MM.1S (cell line): ENCODE measurements at regions not wholly inside any gene's neighbourhood (a gene's known extent, or its start where the extent isn't known, plus 50 kb on each side); places are given as distances from the start of the nearest gene placed in this dataset.
"Not testable (repeated sequence)": the region's sequence is repeated elsewhere in the genome, so short reads cannot be mapped to it uniquely, and the experiment has no call there.

ENCODE experiments used
- DNase-seq: peaks from one replicate; pipeline ENCODE4 v3.0.0-alpha.2; 2015
- H2AFZ ChIP-seq: fragments of 300-600 bp; sonication (generic); 2 replicates; pipeline ENCODE4 v1.6.0; 2016; ENCODE audit warnings: antibody characterized with exemption, low read length
- H3F3A ChIP-seq: fragments of 300-600 bp; sonication (generic); 2 replicates; pipeline ENCODE4 v1.6.1; 2016; ENCODE audit warnings: mild to moderate bottlenecking, antibody characterized with exemption, low read length, moderate library complexity, mixed read lengths; ENCODE audit not compliant: insufficient read depth
- H3K27ac ChIP-seq: fragments of 300-600 bp; sonication (generic); 2 replicates; pipeline ENCODE4 v1.5.1; 2016; ENCODE audit warnings: mild to moderate bottlenecking, low read length
- H3K27me3 ChIP-seq: fragments of 300-600 bp; sonication (generic); replicated peaks from 2 replicates; pipeline ENCODE4 v1.6.0; 2016; ENCODE audit warnings: low read length; ENCODE audit not compliant: insufficient read depth
- H3K36me3 ChIP-seq: fragments of 300-600 bp; sonication (generic); replicated peaks from 2 replicates; pipeline ENCODE4 v1.6.1; 2016; ENCODE audit warnings: mild to moderate bottlenecking, low read length, mixed read lengths; ENCODE audit not compliant: insufficient read depth
- H3K4me1 ChIP-seq: fragments of 300-600 bp; sonication (generic); 2 replicates; pipeline ENCODE4 v1.6.1; 2016; ENCODE audit warnings: low read length, mixed read lengths
- H3K4me2 ChIP-seq: fragments of 300-600 bp; sonication (generic); 2 replicates; pipeline ENCODE4 v1.6.0; 2016; ENCODE audit warnings: low read depth, low read length
- H3K4me3 ChIP-seq: fragments of 300-600 bp; sonication (generic); 2 replicates; pipeline ENCODE4 v1.5.1; 2016; ENCODE audit warnings: low read length, mixed read lengths
- H3K79me2 ChIP-seq: fragments of 300-600 bp; sonication (generic); 2 replicates; pipeline ENCODE4 v1.6.1; 2016; ENCODE audit warnings: mixed run types, low read length, mixed read lengths
- H3K9ac ChIP-seq: fragments of 300-600 bp; sonication (generic); 2 replicates; pipeline ENCODE4 v1.6.1; 2016; ENCODE audit warnings: low read length, mixed read lengths
- H3K9me2 ChIP-seq: fragments of 300-600 bp; sonication (generic); replicated peaks from 2 replicates; pipeline ENCODE4 v1.6.1; 2016; ENCODE audit warnings: mild to moderate bottlenecking, low read length, mixed read lengths; ENCODE audit not compliant: insufficient read depth
- H3K9me3 ChIP-seq: fragments of 300-600 bp; sonication (generic); replicated peaks from 2 replicates; pipeline ENCODE4 v1.6.1; 2016; ENCODE audit warnings: mild to moderate bottlenecking, low read length, mixed read lengths; ENCODE audit not compliant: insufficient read depth
- H4K20me1 ChIP-seq: fragments of 300-600 bp; sonication (generic); 2 replicates; pipeline ENCODE4 v1.6.1; 2016; ENCODE audit warnings: mild to moderate bottlenecking, low read length, moderate library complexity, mixed read lengths; ENCODE audit not compliant: insufficient read depth
- CTCF ChIP-seq: fragments of 300-600 bp; sonication (generic); IDR thresholded peaks from 2 replicates; pipeline ENCODE4 v1.5.1; 2016; ENCODE audit warnings: antibody characterized with exemption, low read length, mixed read lengths
- EZH2 ChIP-seq: fragments of 300-600 bp; sonication (generic); optimal IDR thresholded peaks from 2 replicates; pipeline ENCODE3; 2017; ENCODE audit warnings: low read depth, mild to moderate bottlenecking, antibody characterized with exemption, low read length, mixed read lengths
- EZH2phosphoT487 ChIP-seq: fragments of 300-600 bp; sonication (generic); IDR thresholded peaks from 2 replicates; pipeline ENCODE4 v1.6.1; 2018; ENCODE audit warnings: antibody characterized with exemption, low read length

GRCh38 chr5:68688547-68688946, 405.3 kb upstream of the SLC30A5 start:
- TF ChIP-seq CTCF: no peak
- no peak for TF ChIP-seq EZH2
- no peak for TF ChIP-seq EZH2phosphoT487
- Histone ChIP-seq H3K4me1 (no peaks in the 10 kb centered on the region), H3K27ac (no peak overlapping the region), H3F3A (no peaks in the 10 kb centered on the region), H3K9me2 (no peaks in the 10 kb centered on the region), H3K79me2 (no peaks in the 10 kb centered on the region), H3K27me3 (no peaks in the 10 kb centered on the region), H3K9me3 (no peaks in the 10 kb centered on the region), H3K9ac (no peak overlapping the region), H2AFZ (no peak overlapping the region), H3K4me3 (no peak overlapping the region), H4K20me1 (no peaks in the 10 kb centered on the region), H3K36me3 (no peaks in the 10 kb centered on the region), H3K4me2 (no peak overlapping the region)
- no peak for DNase-seq

- no peak overlapping the region for H3K4me3 ChIP-seq
- H3K27me3 ChIP-seq: no peaks in the 10 kb centered on the region
- H3K4me1 ChIP-seq: no peaks in the 10 kb centered on the region
- DNase-seq: no peak
- no peak overlapping the region for H3K4me2 ChIP-seq
- no peak for TF ChIP-seq CTCF
- TF ChIP-seq EZH2phosphoT487: no peak
- TF ChIP-seq EZH2: no peak
- H3K79me2 ChIP-seq: no peaks in the 10 kb centered on the region
- no peak overlapping the region for H3K27ac ChIP-seq
- H3K36me3 ChIP-seq: no peaks in the 10 kb centered on the region
- H4K20me1 ChIP-seq: no peaks in the 10 kb centered on the region
- no peaks in the 10 kb centered on the region for H3K9me2 ChIP-seq
- H2AFZ ChIP-seq: no peak overlapping the region
- H3F3A ChIP-seq: no peaks in the 10 kb centered on the region
- H3K9ac ChIP-seq: no peak overlapping the region
- no peaks in the 10 kb centered on the region for H3K9me3 ChIP-seq
Observed at GRCh38 chr5:68689010-68689409, 404.8 kb upstream of the SLC30A5 start.

GRCh38 chr5:68691874-68692273, 401.9 kb upstream of the SLC30A5 start:
- not testable (repeated sequence) for H3K27me3 ChIP-seq, H3K36me3 ChIP-seq, H3K79me2 ChIP-seq, H4K20me1 ChIP-seq, H3F3A ChIP-seq, H2AFZ ChIP-seq, H3K27ac ChIP-seq, H3K9me3 ChIP-seq, H3K4me3 ChIP-seq, H3K9ac ChIP-seq, H3K4me2 ChIP-seq, DNase-seq, H3K9me2 ChIP-seq, H3K4me1 ChIP-seq

- Histone ChIP-seq H3K4me3 (no peak overlapping the region), H4K20me1 (no peaks in the 10 kb centered on the region), H3K9ac (no peak overlapping the region), H3K27me3 (no peaks in the 10 kb centered on the region), H3K79me2 (no peaks in the 10 kb centered on the region), H3F3A (no peaks in the 10 kb centered on the region), H3K9me3 (no peaks in the 10 kb centered on the region), H3K4me2 (no peak overlapping the region), H3K27ac (no peak overlapping the region), H3K9me2 (no peaks in the 10 kb centered on the region), H3K4me1 (no peaks in the 10 kb centered on the region), H2AFZ (no peak overlapping the region), H3K36me3 (no peaks in the 10 kb centered on the region)
- DNase-seq: no peak
- TF ChIP-seq EZH2 (no peak), CTCF (no peak), EZH2phosphoT487 (no peak)
Observed at GRCh38 chr5:68698025-68698940, 395.5 kb upstream of the SLC30A5 start.
